Astrocyte of the cerebellum (primary cell): ENCODE measurements at regions not wholly inside any gene's neighbourhood (a gene's known extent, or its start where the extent isn't known, plus 50 kb on each side); places are given as distances from the start of the nearest gene placed in this dataset.
A peak's percentile ranks its signal among the peaks of the same experiment; 100 is the strongest.

Experiments
- DNase-seq: peaks from one replicate; pipeline ENCODE4 v3.0.0-alpha.2; 2011; ENCODE audit warnings: low read depth
- H3K4me3 ChIP-seq: 2 replicates; pipeline ENCODE4 v1.5.1; 2011; ENCODE audit warnings: mild to moderate bottlenecking, low read depth, low read length, moderate library complexity
- CTCF ChIP-seq: IDR thresholded peaks from 2 replicates; pipeline ENCODE4 v1.5.1; 2012; ENCODE audit warnings: low read length, low read depth, moderate library complexity, mild to moderate bottlenecking; ENCODE audit errors: missing control alignments
- in situ Hi-C: cut with HindIII; loops from 2 replicates; pipeline ENCODE4 v1.10.0; 2017; ENCODE audit warnings: low sequenced_read_pairs

GRCh38 chr21:34219334-34220060 lies 144.3 kb upstream of the KCNE2 start:
- no peak for TF ChIP-seq CTCF
- H3K4me3 ChIP-seq, result no peak overlapping the region
- peak; percentile 20 for DNase-seq
- in situ Hi-C loops, result loop anchor here (5.0 kb wide), 2 partner anchors 43 to 67 kb away; no protein-coding TSS in a partner anchor

DNA sequence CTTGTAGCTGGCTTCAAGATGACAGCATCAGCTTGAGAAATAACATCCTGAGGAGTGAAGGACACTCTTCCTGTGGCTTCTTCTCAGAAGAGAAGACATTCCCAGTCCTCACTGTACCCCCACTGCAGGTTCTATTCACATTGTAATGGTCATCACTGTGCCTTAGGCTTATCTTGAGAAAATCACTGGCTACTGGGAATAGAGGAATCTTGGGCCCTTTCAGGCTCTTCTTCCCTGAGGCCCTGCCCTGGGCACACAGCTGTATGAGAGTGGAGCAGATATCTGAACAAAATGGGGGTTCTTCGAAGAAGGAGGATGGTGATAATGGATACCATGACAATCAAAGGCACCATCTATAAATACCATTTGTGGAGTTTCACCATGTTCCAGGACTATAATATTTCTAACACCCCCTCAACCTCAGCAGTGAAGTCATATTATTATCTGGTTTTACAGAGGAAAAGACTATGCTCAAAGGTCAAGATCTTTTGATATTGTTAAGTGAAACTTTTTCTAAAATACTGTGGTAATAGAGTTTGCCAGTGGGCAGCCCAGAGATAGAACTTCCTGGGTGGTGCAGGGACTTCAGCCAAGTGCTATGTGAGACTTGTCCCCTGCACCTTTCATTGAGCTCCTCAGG lies 143.1 kb upstream of the KCNE2 start:
- H3K4me3 ChIP-seq, result no peak overlapping the region
- in situ Hi-C loops, result no loop called here
- DNase-seq, result no peak
- TF ChIP-seq CTCF, result no peak

DNA sequence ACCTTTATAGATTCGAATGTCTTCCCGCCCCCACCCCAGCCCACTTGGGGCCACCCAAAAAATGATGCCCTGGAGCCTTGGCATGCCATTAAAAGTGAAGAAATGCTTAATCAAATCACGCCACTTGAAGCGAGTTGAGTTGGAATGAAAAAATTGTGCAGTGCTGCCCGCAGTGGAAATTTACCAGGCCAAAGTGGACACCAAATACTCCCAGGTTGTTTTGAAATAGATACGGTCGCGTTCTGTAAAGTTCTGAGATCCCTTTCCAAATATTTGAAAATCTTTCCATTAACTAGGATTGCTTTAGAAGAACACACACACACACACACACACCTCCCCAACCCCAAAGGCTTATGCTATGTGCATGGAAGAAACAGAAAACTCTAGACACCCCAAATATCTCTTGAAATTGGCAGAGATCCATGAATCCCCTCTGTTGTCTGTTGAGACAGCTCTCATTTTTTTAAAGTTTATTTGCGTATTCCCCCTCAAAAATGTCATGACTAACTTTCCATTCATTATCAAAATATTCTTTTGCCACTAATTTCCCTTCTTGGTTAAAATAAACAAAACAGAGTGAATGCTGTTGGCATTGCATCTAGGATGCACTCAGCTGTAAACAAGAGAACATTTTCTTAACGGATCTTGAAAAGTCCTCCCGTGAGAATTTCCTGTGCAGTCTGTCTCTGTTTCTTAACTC lies 142.3 kb upstream of the KCNE2 start:
- no peak for DNase-seq
- H3K4me3 ChIP-seq, result no peak overlapping the region
- no peak for TF ChIP-seq CTCF
- in situ Hi-C loops, result no loop called here

- in situ Hi-C loops, result no loop called here
- no peak overlapping the region for H3K4me3 ChIP-seq
- no peak for TF ChIP-seq CTCF
- DNase-seq, result no peak
Measured at GRCh38 chr21:34222031-34222335, 141.8 kb upstream of the KCNE2 start.

- in situ Hi-C loops, result no loop called here
- DNase-seq, result no peak
- no peak overlapping the region for H3K4me3 ChIP-seq
- no peak for TF ChIP-seq CTCF
Measured at GRCh38 chr21:34223376-34223775, 140.4 kb upstream of the KCNE2 start.

- in situ Hi-C loops, result no loop called here
Measured at GRCh38 chr21:34227386-34227852, 136.4 kb upstream of the KCNE2 start.

More at GRCh38 chr21:34227386-34227852, 136.4 kb upstream of the KCNE2 start:
- H3K4me3 ChIP-seq, result no peak overlapping the region
- DNase-seq, result peak; percentile 69
- no peak for TF ChIP-seq CTCF
